IPS DF 6.9 (cell line): ENCODE measurements at regions not wholly inside any gene's neighbourhood (a gene's known extent, or its start where the extent isn't known, plus 50 kb on each side); places are given as distances from the start of the nearest gene placed in this dataset.

ENCODE experiments used
- DNase-seq: peaks from one replicate; pipeline ENCODE4 v3.0.0-alpha.2; 2013; ENCODE audit warnings: low read depth, low spot score
- H3K27ac ChIP-seq: one replicate; pipeline ENCODE4 v1.5.1; 2013; ENCODE audit warnings: low read length, control low read depth
- H3K27me3 ChIP-seq: 2 replicates; pipeline ENCODE4 v1.6.1; 2013; ENCODE audit warnings: mild to moderate bottlenecking, low read length; ENCODE audit not compliant: control insufficient read depth, insufficient read depth
- H3K36me3 ChIP-seq: 2 replicates; pipeline ENCODE4 v1.6.1; 2013; ENCODE audit warnings: low read length; ENCODE audit not compliant: control insufficient read depth, insufficient read depth
- H3K4me1 ChIP-seq: 2 replicates; pipeline ENCODE4 v1.6.1; 2013; ENCODE audit warnings: low read length; ENCODE audit not compliant: control insufficient read depth, insufficient read depth
- H3K4me3 ChIP-seq: 2 replicates; pipeline ENCODE4 v1.5.1; 2013; ENCODE audit warnings: mild to moderate bottlenecking, low read length
- H3K9me3 ChIP-seq: 2 replicates; pipeline ENCODE4 v1.6.1; 2013; ENCODE audit warnings: low read length, inconsistent platforms; ENCODE audit not compliant: control insufficient read depth, insufficient read depth
- WGBS: extraction: QIAGEN DNeasy Blood & Tissue Kit; methylation state at CpG from one replicate; pipeline ENCODE4 v1.1.7; 2013; ENCODE audit warnings: mixed read lengths, missing lambda C conversion rate; ENCODE audit not compliant: insufficient read length, insufficient coverage; 5-methylcytosine and 5-hydroxymethylcytosine counted together

GRCh38 chrX:39728852-39729598 lies 368.7 kb downstream of the BCOR start:
- no peak for DNase-seq
- Histone ChIP-seq H3K4me3 (no peak overlapping the region), H3K27me3 (no peaks in the 10 kb centered on the region), H3K9me3 (no peaks in the 10 kb centered on the region), H3K36me3 (no peaks in the 10 kb centered on the region), H3K4me1 (no peaks in the 10 kb centered on the region), H3K27ac (no peak overlapping the region)
- no CpG with 5 or more reads among the region's 6 CpGs for WGBS

- Histone ChIP-seq H3K36me3 (no peaks in the 10 kb centered on the region), H3K4me1 (no peaks in the 10 kb centered on the region), H3K9me3 (no peaks in the 10 kb centered on the region), H3K27me3 (no peaks in the 10 kb centered on the region), H3K4me3 (no peak overlapping the region), H3K27ac (no peak overlapping the region)
- no CpG with 5 or more reads among the region's 21 CpGs for WGBS
- DNase-seq = peak; percentile 7
Measured at GRCh38 chrX:39729981-39730661, 367.6 kb downstream of the BCOR start.

GRCh38 chrX:39730662-39731329 lies 367.0 kb downstream of the BCOR start:
- Histone ChIP-seq H3K27me3 (no peaks in the 10 kb centered on the region), H3K4me3 (no peak overlapping the region), H3K9me3 (no peaks in the 10 kb centered on the region), H3K36me3 (no peaks in the 10 kb centered on the region), H3K4me1 (no peaks in the 10 kb centered on the region), H3K27ac (no peak overlapping the region)
- peak; percentile 35 for DNase-seq
- WGBS = no CpG with 5 or more reads among the region's 19 CpGs

GRCh38 chrX:39731330-39731667 lies 366.5 kb downstream of the BCOR start:
- H3K36me3 ChIP-seq = no peaks in the 10 kb centered on the region
- H3K4me3 ChIP-seq = no peak overlapping the region
- H3K27me3 ChIP-seq = no peaks in the 10 kb centered on the region
- DNase-seq = no peak
- no peaks in the 10 kb centered on the region for H3K9me3 ChIP-seq
- no peaks in the 10 kb centered on the region for H3K4me1 ChIP-seq
- H3K27ac ChIP-seq = no peak overlapping the region
- no CpG with 5 or more reads among the region's 6 CpGs for WGBS

GRCh38 chrX:39731735-39732134 lies 366.0 kb downstream of the BCOR start:
- H3K4me3 ChIP-seq = no peak overlapping the region
- no CpG with 5 or more reads among the region's 4 CpGs for WGBS

GRCh38 chrX:39733745-39734144 lies 364.0 kb downstream of the BCOR start:
- no peaks in the 10 kb centered on the region for H3K36me3 ChIP-seq
- H3K4me3 ChIP-seq = no peak overlapping the region
- DNase-seq = no peak
- H3K9me3 ChIP-seq = no peaks in the 10 kb centered on the region
- H3K27me3 ChIP-seq = no peaks in the 10 kb centered on the region
- no CpG with 5 or more reads among the region's 1 CpG for WGBS
- H3K4me1 ChIP-seq = no peaks in the 10 kb centered on the region
- H3K27ac ChIP-seq = no peak overlapping the region

More at GRCh38 chrX:39731735-39732134, 366.0 kb downstream of the BCOR start:
- Histone ChIP-seq H3K4me1 (no peaks in the 10 kb centered on the region), H3K36me3 (no peaks in the 10 kb centered on the region), H3K9me3 (no peaks in the 10 kb centered on the region), H3K27me3 (no peaks in the 10 kb centered on the region), H3K27ac (no peak overlapping the region)
- DNase-seq = no peak

- no peaks in the 10 kb centered on the region for H3K36me3 ChIP-seq
- no peak for DNase-seq
- H3K4me1 ChIP-seq = no peaks in the 10 kb centered on the region
- H3K27me3 ChIP-seq = no peaks in the 10 kb centered on the region
- no peak overlapping the region for H3K4me3 ChIP-seq
- H3K27ac ChIP-seq = no peak overlapping the region
- no CpG with 5 or more reads among the region's 2 CpGs for WGBS
- no peaks in the 10 kb centered on the region for H3K9me3 ChIP-seq
Measured at GRCh38 chrX:39734174-39734776, 363.5 kb downstream of the BCOR start.

- Histone ChIP-seq H3K4me1 (no peaks in the 10 kb centered on the region), H3K27ac (no peak overlapping the region), H3K4me3 (no peak overlapping the region), H3K27me3 (no peaks in the 10 kb centered on the region), H3K36me3 (no peaks in the 10 kb centered on the region), H3K9me3 (no peaks in the 10 kb centered on the region)
- DNase-seq = no peak
- no CpG with 5 or more reads among the region's 22 CpGs for WGBS
Measured at GRCh38 chrX:39736216-39737211, 361.2 kb downstream of the BCOR start.

- DNase-seq = no peak
- WGBS = no CpG with 5 or more reads among the region's 7 CpGs
Measured at GRCh38 chrX:39739585-39739984, 358.2 kb downstream of the BCOR start.

More at GRCh38 chrX:39739585-39739984, 358.2 kb downstream of the BCOR start:
- H3K27ac ChIP-seq = no peak overlapping the region
- H3K36me3 ChIP-seq = no peaks in the 10 kb centered on the region
- H3K27me3 ChIP-seq = no peaks in the 10 kb centered on the region
- H3K4me3 ChIP-seq = no peak overlapping the region
- H3K4me1 ChIP-seq = no peaks in the 10 kb centered on the region
- no peaks in the 10 kb centered on the region for H3K9me3 ChIP-seq
